GM12872 (cell line): ENCODE measurements at regions not wholly inside any gene's neighbourhood (a gene's known extent, or its start where the extent isn't known, plus 50 kb on each side); places are given as distances from the start of the nearest gene placed in this dataset.

Experiments used
- TF ChIP-seq, protein P1 (sequence below): IDR thresholded peaks from 3 replicates; pipeline ENCODE4 v1.5.1; 2011; ENCODE audit warnings: low read depth, mild to moderate bottlenecking, low read length, moderate library complexity; ENCODE audit not compliant: insufficient read depth

GRCh38 chr14:82504894-82505293 lies 971.2 kb upstream of the SEL1L start:
- TF ChIP-seq, protein P1, sequence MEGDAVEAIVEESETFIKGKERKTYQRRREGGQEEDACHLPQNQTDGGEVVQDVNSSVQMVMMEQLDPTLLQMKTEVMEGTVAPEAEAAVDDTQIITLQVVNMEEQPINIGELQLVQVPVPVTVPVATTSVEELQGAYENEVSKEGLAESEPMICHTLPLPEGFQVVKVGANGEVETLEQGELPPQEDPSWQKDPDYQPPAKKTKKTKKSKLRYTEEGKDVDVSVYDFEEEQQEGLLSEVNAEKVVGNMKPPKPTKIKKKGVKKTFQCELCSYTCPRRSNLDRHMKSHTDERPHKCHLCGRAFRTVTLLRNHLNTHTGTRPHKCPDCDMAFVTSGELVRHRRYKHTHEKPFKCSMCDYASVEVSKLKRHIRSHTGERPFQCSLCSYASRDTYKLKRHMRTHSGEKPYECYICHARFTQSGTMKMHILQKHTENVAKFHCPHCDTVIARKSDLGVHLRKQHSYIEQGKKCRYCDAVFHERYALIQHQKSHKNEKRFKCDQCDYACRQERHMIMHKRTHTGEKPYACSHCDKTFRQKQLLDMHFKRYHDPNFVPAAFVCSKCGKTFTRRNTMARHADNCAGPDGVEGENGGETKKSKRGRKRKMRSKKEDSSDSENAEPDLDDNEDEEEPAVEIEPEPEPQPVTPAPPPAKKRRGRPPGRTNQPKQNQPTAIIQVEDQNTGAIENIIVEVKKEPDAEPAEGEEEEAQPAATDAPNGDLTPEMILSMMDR: no peak

DNA sequence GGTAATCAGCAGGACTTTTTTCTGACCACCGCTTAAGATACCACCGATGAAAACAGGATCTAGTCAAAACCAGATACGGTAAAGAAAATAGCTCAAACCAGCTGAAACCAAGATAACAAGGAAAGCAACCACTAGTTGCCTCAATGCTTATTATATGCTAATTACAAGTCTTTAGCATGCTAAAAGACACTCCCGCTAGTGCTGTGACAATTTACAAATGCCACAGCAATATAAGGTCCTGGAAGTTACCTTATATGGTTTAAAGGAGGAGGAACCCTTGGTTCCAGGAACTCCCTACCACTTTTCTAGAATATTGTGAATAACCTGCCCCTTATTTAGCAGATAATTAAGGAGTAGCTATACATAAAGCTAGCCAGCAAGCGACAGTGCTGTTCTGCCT lies 976.4 kb upstream of the SEL1L start:
- TF ChIP-seq, protein P1: no peak

GRCh38 chr14:82511399-82511798 lies 977.7 kb upstream of the SEL1L start:
- TF ChIP-seq, protein P1: no peak

GRCh38 chr14:82520765-82521164 lies 987.1 kb upstream of the SEL1L start:
- TF ChIP-seq, protein P1: no peak

DNA sequence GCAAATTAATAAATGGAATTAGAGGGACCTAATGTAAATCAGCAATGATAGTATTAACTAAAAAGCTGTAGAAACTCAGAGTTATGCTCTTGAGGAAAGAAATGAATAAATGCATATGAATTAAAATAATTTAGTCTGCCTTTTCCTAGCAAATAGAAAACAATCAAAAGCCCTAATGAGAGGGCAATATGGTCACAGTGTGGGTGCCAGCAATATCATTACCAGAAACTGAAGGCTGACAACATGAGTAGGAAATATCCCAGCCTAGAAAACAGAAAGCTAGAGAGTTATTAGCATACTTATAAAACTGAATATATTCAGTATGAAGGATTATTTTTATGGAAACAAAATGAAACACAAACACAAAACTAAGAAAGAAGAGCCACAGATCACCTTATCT lies 987.5 kb upstream of the SEL1L start:
- TF ChIP-seq, protein P1: no peak

- TF ChIP-seq, protein P1: no peak
Measured at GRCh38 chr14:82528016-82528415, 994.4 kb upstream of the SEL1L start.

DNA sequence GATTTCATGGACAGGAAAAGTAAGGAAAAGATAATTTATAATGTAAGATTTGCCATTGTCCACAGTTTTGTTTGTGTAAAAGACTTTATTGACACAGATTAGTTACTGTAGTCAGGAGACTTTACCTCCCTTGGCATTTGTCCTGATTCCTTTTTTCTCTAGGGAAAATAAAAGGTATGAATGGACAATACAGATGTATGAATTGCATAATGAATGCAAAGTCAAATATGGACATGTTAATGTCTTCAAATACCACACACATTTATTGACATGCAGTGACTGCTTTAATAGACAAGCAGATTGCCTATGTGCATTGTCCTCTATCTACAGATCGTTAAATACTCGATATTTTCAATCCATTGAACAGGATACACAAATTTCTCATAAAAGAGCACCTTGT lies 999.7 kb upstream of the SEL1L start:
- TF ChIP-seq, protein P1: no peak

GRCh38 chr14:82536566-82536965 lies 1002.9 kb upstream of the SEL1L start:
- TF ChIP-seq, protein P1: no peak
